GM21723 (cell line): ENCODE measurements at regions not wholly inside any gene's neighbourhood (a gene's known extent, or its start where the extent isn't known, plus 50 kb on each side); places are given as distances from the start of the nearest gene placed in this dataset.

Experiments used
- ATAC-seq: cut with Tn5 transposase; IDR thresholded peaks from one replicate; pipeline ENCODE4 v1.9.1; 2021; ENCODE audit warnings: mild to moderate bottlenecking, moderate library complexity; ENCODE audit not compliant: unreplicated experiment

DNA sequence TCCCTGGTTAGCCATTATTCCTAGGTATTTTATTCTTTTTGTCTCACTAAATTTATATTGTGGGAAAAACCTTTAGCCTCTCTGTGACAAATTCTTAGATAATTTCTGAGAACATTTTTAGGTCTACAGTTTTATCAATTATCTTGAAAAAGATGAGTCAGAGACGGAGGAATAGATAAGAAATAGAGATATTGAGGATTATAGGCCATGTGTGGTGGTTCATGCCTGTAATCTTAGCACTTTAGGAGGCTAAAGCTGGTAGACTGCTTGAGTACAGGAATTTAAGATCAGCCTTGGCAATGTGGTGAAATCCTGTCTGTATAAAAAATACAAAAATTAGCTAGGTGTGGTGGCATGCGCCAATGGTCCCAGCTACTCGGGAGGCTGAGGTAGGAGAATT is 960.2 kb downstream of the SQOR start:
- ATAC-seq: no peak

DNA sequence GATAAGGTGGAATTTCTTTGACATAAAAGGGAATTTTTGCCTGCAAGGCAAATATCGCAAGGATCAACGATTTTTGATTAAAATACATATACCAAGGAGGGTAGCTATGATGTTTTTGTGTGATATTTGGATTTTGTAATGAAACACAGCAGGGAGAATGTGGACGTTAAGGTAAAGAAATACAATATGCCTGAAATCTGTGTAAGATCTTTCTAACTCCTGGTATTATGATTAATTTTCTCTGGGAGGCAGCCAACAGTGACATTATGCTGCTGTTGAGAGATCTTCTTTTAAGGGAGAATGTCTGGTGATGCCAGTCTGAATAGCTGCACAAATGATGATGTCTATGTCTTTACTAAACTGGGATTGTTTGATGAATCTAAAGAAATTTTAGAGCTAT is 972.2 kb downstream of the SQOR start:
- ATAC-seq: no peak

DNA sequence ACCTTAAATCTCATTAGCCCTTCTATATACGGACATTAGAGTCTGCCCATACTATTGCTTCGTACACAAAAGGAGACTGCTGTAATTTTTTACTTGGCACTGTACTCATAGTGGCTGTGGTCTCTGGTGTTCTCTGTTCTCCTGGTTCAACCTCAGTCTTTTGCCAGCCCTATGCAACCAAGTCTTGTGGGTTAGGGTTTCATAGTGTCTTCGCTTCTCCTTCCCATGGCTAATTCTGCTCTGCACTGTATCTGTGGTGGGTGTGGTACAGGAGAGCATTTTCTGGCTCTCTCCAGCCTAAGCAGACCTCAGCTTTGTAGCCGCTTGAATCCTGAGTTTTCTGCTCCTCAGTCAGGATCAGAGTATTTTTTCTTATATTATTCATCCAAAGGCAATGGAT is 981.2 kb downstream of the SQOR start:
- ATAC-seq: no peak

DNA sequence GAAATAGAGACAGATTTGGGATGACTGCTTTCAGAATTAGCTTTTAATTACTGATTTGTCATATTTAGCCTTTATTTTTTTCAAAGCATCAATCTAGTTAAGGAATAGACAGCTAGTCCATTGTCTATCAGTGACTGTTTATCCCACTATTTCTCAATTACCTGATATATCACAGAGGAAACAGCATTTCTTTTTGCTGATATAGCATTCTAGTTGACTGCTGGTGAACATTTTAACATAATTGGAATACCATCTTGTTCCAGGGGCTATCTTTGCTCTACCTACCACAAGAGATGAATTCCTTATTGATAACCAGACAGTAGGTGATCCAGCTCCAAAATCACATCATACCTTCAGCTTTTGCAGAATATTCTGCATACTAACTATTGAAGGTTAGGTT is 982.7 kb downstream of the SQOR start:
- no peak for ATAC-seq

DNA sequence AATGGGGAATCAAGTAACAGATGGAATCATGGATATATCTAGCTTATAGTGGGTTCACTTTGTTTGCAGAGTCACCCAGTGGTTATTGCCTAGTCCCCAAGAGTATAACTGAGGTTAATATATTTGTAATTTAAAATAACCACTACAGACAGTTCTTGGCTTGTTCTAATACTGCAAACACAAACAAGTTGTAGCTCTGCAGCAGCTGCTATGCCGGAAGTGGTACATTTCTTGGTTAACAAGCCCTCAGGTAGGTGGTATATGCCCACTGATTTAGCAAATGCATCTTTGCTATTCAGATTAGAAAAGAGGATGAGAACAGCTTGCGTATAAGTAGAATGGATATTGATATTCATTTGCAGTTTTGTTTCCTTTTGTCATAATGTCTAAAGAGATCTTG is 984.2 kb downstream of the SQOR start:
- no peak for ATAC-seq

DNA sequence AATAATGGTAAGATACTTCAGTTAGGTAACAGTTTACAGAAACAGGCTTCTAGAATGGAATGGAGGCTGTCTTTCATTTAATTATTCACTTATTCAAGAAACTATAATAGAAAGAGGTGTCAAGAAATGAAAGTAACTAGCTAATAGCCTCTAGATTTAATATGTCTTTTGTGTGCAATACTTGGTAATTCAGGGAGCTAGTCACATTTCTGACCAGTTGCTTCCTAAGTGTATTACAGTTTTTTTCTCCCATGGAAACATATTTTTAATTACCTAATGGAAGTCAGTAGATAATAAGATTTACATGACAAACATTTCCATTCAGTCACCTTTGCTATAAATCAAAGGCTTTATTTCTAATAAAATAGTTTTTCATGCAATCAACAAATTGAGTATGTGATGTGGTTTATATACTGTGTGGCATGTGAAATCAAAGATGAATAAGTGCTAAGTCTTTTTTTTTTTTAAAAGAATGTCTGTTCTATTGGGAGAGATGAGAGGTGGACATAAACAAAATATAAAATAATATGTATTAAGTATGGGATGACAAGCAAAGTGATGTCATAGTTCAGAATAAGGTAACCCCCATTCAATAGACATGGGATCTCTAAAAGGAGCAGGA is 985.7 kb downstream of the SQOR start:
- ATAC-seq: no peak

DNA sequence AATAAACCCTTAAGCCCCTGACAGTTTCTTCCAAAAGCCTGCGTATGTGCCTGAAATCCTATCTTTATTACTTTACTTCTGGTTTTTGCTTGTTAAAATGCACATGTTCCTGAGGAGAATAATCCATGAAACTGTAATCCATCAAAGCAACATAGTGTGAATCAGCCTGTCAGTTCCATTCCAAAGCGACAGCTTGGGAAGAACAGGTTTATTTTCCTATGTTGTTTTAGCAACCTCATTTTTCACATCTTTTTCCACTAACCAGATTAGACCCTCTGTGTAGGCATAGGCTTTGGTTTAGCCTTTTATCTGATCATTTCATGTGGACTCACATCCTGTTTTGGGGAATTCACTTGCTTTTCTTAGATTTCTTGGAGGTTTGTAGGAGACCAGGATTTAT is 988.0 kb downstream of the SQOR start:
- ATAC-seq: no peak

DNA sequence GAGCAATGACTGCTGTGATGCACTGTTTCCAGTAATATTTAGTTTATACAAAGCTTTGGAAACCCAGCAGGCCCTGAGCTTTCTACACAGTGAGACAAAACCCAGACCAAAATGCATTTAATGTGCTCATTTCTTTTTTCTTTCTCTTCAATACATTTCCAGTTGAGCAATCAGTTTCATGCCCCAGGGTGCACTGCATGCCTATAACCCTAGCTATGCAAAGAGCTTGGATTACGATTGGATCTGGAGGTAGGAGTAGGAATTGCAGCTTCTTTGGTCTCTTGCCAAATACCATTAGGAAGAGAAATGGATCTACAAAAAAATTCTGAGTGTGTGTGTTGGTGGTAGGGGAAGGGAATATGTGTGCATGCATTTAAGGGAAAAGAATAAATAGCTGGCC is 1001.4 kb downstream of the SQOR start:
- ATAC-seq: no peak

DNA sequence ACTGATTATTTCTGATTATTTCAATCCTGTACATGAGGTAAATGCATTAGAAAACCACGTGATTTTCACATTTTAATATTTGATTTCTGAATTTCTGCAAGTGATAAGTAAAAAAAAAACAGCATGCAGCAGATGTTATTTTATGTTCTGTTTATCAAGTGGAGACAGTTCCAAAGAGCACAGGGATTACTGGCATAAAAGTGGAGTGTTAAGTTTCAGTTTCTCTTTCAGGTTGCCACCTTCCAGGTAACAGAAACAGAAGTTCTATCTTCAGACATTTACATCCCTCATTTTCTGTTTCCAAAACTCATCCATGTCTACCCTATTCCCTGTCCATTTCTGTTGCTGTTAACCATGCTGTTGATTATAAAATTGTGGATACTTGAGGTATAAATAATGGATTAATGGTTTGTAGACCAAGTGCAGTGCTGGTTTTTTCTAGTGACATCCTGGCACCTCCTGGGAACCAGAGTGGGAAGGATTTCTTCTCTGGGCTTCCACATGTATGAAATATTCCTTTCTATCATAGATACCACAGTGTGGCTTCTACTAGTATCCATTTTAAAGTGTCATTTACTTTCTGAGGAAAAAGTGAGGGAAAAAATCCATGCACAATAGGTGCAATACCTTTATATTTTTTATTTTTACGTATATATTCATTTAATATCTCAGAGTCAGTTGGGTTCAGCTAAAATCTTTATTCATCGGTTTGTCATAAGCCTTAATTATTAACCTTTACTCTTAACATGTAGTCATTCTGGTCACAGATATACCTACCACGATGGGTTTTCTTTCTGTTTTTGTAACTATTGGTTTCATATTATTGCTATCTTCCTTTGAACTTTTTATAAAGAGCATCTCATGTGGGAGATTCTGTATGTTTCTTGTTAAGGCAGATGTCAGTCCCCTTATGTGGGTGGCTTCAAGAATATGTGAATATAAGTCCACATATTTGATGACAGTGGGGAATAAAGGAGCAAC is 1010.0 kb downstream of the SQOR start:
- ATAC-seq: no peak

DNA sequence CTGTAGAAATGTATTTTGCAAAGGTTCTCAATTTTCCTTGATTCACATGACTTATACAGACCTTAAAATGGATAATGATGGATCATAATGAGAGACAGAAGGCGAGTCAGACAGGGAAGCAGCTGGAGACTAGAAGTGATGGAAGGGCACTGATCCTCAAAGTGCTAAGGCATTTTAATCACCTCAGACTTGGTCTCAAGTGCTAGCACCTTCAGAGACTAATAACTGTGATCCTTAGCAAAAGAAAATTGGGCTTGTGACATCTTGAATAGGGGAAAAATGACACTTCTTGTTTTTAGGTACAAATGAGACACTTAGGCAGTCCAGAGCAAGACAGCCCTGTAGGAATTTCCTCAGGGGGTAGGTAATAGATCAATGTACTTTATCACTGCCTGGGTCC is 1011.7 kb downstream of the SQOR start:
- no peak for ATAC-seq

DNA sequence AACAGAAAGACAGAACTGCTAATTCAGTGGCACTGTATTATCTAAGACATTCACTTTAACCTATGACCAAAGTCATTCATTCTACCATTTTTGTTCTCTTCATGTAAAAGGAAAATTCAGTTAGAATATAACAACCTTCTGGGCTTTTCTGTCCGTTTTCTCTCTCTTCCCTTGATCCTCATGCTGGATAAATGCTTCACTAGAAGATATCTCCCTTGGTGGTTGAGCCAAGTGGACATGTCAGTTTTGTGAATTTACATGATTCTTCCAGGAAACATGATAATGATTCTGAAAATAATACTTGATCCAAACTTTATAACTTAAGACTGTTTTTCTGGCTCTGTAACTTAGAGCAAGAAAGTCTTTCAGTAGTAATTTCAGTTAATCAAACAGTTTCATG is 1012.2 kb downstream of the SQOR start:
- no peak for ATAC-seq

DNA sequence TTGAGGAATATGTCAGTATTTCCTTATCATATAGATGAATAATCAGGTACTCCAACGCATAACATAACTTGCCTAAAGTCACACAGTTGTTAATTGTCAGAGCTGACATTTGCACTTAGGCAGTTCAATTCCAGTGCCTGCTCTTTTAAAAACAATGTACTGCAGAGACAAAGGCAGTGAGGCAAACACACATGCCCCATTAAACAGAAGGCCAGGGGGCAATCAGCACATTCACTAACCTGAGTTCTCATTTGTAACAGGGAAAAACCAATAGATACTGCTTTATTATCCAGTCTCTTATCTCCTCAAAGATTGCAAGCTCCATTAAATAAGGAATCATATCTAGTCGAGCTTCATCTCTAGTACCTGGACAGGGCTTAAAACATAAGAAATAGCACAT is 1017.4 kb downstream of the SQOR start:
- no peak for ATAC-seq

DNA sequence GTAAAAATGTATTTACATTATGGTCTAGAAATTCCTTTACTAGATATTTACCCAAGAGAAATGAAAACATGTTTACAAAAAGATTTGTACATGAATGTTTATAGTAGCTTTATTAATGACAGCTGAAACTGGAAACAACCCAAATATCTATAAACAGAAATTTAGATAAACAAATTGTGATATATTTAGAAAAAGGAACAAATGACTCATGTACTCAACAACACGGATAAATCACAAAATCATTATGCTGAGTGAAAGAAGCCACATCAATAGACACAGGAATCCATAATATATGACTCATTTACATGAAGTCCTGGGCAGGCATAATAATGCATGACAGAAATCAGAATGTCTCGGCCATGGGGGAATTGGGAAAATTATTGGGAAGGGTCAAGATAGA is 1020.2 kb downstream of the SQOR start:
- no peak for ATAC-seq

DNA sequence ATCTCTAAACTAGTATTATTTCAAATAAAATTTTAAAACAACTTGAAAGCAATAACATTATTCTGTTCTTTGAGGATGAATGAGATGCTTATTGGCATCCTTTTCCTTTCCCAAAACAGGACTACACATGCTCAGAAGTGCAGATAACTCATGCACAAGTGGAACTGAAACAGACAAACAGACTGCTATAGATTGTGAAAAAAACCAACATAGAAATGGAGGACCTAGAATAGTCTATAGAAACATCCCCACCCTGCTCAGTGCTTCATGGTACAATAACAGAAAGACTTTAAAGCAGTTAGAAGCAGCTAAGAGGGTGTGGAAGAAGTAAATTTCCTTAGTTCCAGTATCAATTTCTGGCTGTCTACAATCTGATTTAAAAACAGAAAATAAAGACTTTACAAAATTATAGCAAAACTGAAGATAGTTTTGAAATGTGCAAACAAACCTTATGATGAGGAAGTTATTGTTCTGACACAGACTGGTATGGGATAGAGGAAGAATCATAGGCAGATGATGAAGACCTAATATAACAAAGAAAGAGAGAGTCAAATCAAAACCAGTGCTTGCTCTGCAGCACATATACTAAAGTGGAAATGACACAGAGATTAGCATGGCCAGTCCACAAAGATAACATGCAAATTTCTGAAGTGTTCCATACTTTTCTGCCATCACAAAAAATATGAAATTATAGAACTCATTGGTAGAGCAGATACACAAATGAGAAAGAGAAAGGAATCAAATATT is 1025.4 kb downstream of the SQOR start:
- ATAC-seq: no peak

DNA sequence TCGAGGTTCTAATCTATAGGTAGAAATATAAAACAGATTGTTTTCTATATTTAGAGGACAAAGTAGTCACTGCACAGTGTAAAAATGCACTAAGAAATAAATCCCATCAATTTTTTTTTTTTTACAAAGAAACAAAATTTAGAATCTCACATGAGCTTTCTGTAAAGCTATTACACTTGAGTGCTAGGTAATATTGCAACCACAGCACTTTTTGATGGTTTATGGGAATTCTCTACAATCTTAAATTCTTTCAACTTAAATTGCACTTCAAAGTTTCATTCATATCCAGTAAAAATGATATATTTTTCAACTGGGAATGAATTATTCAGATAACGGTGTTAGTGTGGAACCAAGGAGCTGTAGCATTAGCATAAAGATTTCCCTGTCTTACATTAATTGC is 1035.4 kb downstream of the SQOR start:
- no peak for ATAC-seq

DNA sequence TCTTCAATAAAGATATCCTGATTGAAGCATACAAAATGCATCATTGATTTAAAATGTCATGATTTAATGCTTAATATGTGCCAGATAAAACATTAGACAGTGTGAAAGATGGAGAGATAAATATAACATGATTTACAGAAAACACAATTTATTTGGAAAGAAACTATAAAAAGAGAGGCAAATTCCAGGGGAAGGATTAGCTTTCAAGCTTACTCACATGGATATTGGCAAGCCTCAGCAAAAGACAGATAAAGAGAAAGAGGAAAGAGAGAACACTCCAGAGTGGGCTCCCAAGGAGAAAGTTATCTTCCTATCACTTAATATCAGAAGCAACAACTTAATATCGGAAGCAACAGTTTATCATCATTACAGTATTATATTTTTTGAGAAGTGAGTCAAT is 1036.5 kb downstream of the SQOR start:
- no peak for ATAC-seq

DNA sequence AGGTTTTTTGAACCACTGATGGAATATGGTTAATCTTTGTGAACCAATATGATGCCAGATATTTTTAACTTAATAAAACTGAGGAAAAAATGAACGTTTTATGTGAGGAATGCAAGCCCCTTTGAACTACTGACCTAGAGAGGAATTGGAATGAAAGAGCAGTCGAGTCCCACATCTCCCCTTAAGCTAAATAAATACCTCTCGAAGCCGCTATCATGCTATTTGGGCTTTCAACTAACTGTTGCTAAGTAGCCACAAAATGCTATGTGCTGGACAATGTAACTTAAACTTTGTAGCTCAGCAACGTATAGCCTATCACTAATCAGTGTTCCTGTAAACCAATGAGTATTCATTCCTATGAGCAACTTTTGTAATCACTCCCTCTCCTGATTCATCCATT is 1037.2 kb downstream of the SQOR start:
- no peak for ATAC-seq

DNA sequence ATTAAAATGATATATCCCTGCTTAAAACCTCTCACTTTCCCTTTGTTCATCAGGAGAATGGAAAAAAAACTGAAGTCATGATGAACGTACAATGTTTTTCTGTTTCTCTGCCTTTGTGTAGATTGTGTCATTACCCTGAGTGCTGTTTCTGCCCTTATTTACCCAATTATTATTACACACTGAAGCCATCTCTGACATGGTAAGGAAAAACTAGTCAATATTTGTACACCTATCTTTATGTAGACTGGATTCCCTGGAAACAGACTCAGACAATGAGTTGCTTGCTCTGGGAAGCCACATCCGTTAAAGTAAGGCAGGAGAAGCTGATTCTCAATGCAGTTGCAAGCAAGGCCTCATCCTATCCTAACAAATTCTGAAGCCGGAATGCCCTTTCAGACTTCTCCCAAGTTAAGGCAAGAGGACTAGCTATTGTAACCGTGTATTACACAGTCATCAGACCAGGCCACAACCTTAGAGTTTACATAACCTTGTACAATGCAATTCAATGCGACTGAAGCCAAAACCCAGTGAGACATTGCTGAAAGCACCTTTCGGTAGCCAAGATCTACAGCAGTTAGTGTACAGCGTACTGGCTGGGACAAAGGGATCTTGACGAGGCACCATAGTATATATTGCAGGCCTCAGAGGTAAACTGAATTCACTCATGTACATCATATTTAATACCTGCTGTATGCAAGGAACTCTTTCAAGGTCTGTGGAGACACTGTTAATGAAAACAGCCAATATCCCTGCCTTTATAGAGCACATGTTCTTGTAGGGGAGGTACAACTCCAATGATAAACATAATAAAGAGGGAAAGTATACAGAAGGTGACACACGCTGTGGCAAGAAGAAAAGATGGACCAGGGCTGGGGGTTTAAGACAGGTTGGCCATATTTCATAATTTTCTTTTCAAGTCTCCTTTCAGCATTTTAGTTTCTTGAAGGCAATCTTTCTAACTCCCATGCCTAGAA is 1040.8 kb upstream of the SEMA6D start:
- ATAC-seq: no peak

DNA sequence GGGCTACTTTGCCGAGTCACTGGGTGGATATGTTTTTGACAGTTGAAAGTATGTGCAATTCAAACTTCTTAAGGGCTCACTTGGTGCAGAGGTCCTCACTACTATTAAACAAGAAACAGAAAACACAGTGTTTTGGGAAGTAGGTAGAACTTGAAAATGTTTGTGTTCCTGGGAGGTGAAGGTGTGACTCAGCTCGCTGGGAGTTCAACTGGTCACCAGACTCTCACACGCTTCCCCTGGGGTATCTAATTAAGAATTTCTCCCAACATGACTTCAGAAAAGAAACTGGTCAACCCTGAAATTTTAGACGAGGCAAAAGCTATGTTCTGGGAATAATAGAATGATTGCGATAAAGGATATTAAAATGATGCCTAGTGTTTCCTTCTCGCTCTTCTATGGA is 1039.8 kb upstream of the SEMA6D start:
- ATAC-seq: no peak

DNA sequence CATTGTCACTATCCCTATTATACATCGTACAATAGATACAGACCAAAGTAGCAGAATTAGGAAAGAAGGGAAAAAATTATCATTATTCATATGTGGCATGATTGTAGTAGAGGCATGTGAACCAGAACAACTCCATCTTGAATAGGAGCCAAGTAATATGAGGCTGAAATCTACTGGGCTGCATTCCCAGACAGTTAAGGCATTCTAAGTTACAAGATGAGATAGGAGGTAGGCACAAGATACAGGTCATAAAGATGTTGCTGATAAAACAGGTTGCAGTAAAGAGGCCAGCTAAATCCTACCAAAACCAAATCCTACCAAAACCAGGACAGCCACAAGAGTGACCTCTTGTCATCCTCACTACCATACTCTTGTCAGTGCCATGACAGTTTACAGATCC is 1035.4 kb upstream of the SEMA6D start:
- no peak for ATAC-seq
